Activated T-helper 1 cell treated with anti-CD3 and anti-CD28 coated beads, Interleukin-12 subunit alpha, Interleukin-12 subunit beta, Interleukin-2, Interleukin-4 antibody, amounts not matched to agents 30 ng/mL and 10 ng/mL and 1 ng/mL, durations not matched to agents 14 hours and 24 hours and 36 hours (primary cell): ENCODE measurements at regions not wholly inside any gene's neighbourhood (a gene's known extent, or its start where the extent isn't known, plus 50 kb on each side); places are given as distances from the start of the nearest gene placed in this dataset.
A peak's percentile ranks its signal among the peaks of the same experiment; 100 is the strongest.
"Not testable (repeated sequence)": the region's sequence is repeated elsewhere in the genome, so short reads cannot be mapped to it uniquely, and the experiment has no call there.

Source experiments
- DNase-seq: peaks from one replicate; pipeline ENCODE4 v3.0.0; 2021; ENCODE audit warnings: low spot score
- H3K27ac Mint-ChIP-seq: one replicate; pipeline ENCODE4 v1.8.0; 2021; ENCODE audit warnings: mild to moderate bottlenecking, mixed read lengths
- H3K27me3 Mint-ChIP-seq: one replicate; pipeline ENCODE4 v1.8.0; 2022; ENCODE audit warnings: mild to moderate bottlenecking, moderate library complexity, mixed read lengths; ENCODE audit not compliant: insufficient read depth
- H3K36me3 Mint-ChIP-seq: one replicate; pipeline ENCODE4 v1.8.0; 2021; ENCODE audit warnings: low read depth, mixed read lengths
- H3K4me1 Mint-ChIP-seq: one replicate; pipeline ENCODE4 v1.8.0; 2021; ENCODE audit warnings: low read depth, mixed read lengths
- H3K4me3 Mint-ChIP-seq: one replicate; pipeline ENCODE4 v1.8.0; 2021; ENCODE audit warnings: mild to moderate bottlenecking, moderate library complexity, mixed read lengths
- H3K9me3 Mint-ChIP-seq: one replicate; pipeline ENCODE4 v1.8.0; 2021; ENCODE audit warnings: mixed read lengths
- intact Hi-C: fragments of 100-400 bp; cut with micrococcal nuclease; formaldehyde crosslinking; loops from one replicate; pipeline ENCODE4 v1.15.1; 2024

GRCh38 chr2:95723627-95724210 is 131.9 kb downstream of the TRIM43 start:
- H3K36me3 Mint-ChIP-seq, intact Hi-C loops, H3K4me3 Mint-ChIP-seq, H3K27ac Mint-ChIP-seq, DNase-seq, H3K9me3 Mint-ChIP-seq, H3K27me3 Mint-ChIP-seq, H3K4me1 Mint-ChIP-seq: not testable (repeated sequence)

GRCh38 chr2:95725191-95725590 is 133.4 kb downstream of the TRIM43 start:
- H3K4me1 Mint-ChIP-seq, H3K4me3 Mint-ChIP-seq, H3K27me3 Mint-ChIP-seq, H3K9me3 Mint-ChIP-seq, DNase-seq, H3K36me3 Mint-ChIP-seq, H3K27ac Mint-ChIP-seq: not testable (repeated sequence)
- intact Hi-C loops, result loop anchor here (5.0 kb wide), 1 partner anchor 323 kb away; the partner anchor contains the start of gene FAHD2A

GRCh38 chr2:95725677-95726076 is 133.9 kb downstream of the TRIM43 start:
- H3K27me3 Mint-ChIP-seq, H3K9me3 Mint-ChIP-seq, H3K27ac Mint-ChIP-seq, DNase-seq, H3K4me1 Mint-ChIP-seq, H3K36me3 Mint-ChIP-seq, H3K4me3 Mint-ChIP-seq: not testable (repeated sequence)
- intact Hi-C loops, result loop anchor here (5.0 kb wide), 1 partner anchor 323 kb away; the partner anchor contains the start of gene FAHD2A

- H3K27ac Mint-ChIP-seq, H3K4me3 Mint-ChIP-seq, H3K9me3 Mint-ChIP-seq, H3K4me1 Mint-ChIP-seq, H3K27me3 Mint-ChIP-seq, H3K36me3 Mint-ChIP-seq, DNase-seq: not testable (repeated sequence)
- intact Hi-C loops, result loop anchor here (5.0 kb wide), 1 partner anchor 325 kb away; the partner anchor contains the start of gene FAHD2A
Measured at GRCh38 chr2:95727420-95727819, 135.6 kb downstream of the TRIM43 start.

GRCh38 chr2:95728878-95729596 is 137.2 kb downstream of the TRIM43 start:
- peak; percentile 6 for DNase-seq
- Mint-ChIP-seq H3K36me3 (no peaks in the 10 kb centered on the region), H3K4me1 (no peaks in the 10 kb centered on the region), H3K27me3 (peaks cover 10% of the 10 kb centered on the region), H3K4me3 (no peak overlapping the region), H3K9me3 (no peaks in the 10 kb centered on the region), H3K27ac (no peak overlapping the region)
- intact Hi-C loops, result loop anchor here (1.0 to 5.0 kb wide), 2 partner anchors 327 to 340 kb away; partner anchors contain the start of gene FAHD2A

- H3K27ac Mint-ChIP-seq, result no peak overlapping the region
Measured at GRCh38 chr2:95729597-95729955, 137.8 kb downstream of the TRIM43 start.

GRCh38 chr2:95730813-95731212 is 139.0 kb downstream of the TRIM43 start:
- no peak for DNase-seq
- intact Hi-C loops, result no loop called here
- H3K36me3 Mint-ChIP-seq, result no peaks in the 10 kb centered on the region
- H3K9me3 Mint-ChIP-seq, result no peaks in the 10 kb centered on the region
- H3K27ac Mint-ChIP-seq, result no peak overlapping the region
- no peak overlapping the region for H3K4me3 Mint-ChIP-seq
- H3K4me1 Mint-ChIP-seq, result no peaks in the 10 kb centered on the region
- H3K27me3 Mint-ChIP-seq, result peaks cover 12% of the 10 kb centered on the region

More at GRCh38 chr2:95729597-95729955, 137.8 kb downstream of the TRIM43 start:
- Mint-ChIP-seq H3K4me1 (no peaks in the 10 kb centered on the region), H3K36me3 (no peaks in the 10 kb centered on the region), H3K9me3 (no peaks in the 10 kb centered on the region), H3K27me3 (peaks cover 10% of the 10 kb centered on the region), H3K4me3 (no peak overlapping the region)
- intact Hi-C loops, result loop anchor here (1.0 to 5.0 kb wide), 2 partner anchors 327 to 340 kb away; partner anchors contain the start of gene FAHD2A
- no peak for DNase-seq

- peaks cover 9% of the 10 kb centered on the region for H3K27me3 Mint-ChIP-seq
- intact Hi-C loops, result no loop called here
- DNase-seq, result no peak
Measured at GRCh38 chr2:95734976-95735890, 143.4 kb downstream of the TRIM43 start.

GRCh38 chr2:95738301-95738700 is 146.5 kb downstream of the TRIM43 start:
- Mint-ChIP-seq H3K4me3 (no peak overlapping the region), H3K9me3 (no peaks in the 10 kb centered on the region), H3K27me3 (peaks cover 9% of the 10 kb centered on the region), H3K27ac (no peak overlapping the region), H3K4me1 (no peaks in the 10 kb centered on the region), H3K36me3 (no peaks in the 10 kb centered on the region)
- no peak for DNase-seq
- intact Hi-C loops, result no loop called here

More at GRCh38 chr2:95734976-95735890, 143.4 kb downstream of the TRIM43 start:
- no peaks in the 10 kb centered on the region for H3K36me3 Mint-ChIP-seq
- H3K4me3 Mint-ChIP-seq, result no peak overlapping the region
- H3K4me1 Mint-ChIP-seq, result no peaks in the 10 kb centered on the region
- no peaks in the 10 kb centered on the region for H3K9me3 Mint-ChIP-seq
- H3K27ac Mint-ChIP-seq, result no peak overlapping the region

GRCh38 chr2:95752126-95752525 is 160.3 kb downstream of the TRIM43 start:
- H3K9me3 Mint-ChIP-seq, H3K27me3 Mint-ChIP-seq, H3K4me3 Mint-ChIP-seq, H3K36me3 Mint-ChIP-seq, H3K27ac Mint-ChIP-seq, intact Hi-C loops, H3K4me1 Mint-ChIP-seq, DNase-seq: not testable (repeated sequence)

GRCh38 chr2:95753812-95754211 is 162.0 kb downstream of the TRIM43 start:
- DNase-seq, H3K9me3 Mint-ChIP-seq, H3K27ac Mint-ChIP-seq, H3K4me1 Mint-ChIP-seq, H3K4me3 Mint-ChIP-seq, intact Hi-C loops, H3K27me3 Mint-ChIP-seq, H3K36me3 Mint-ChIP-seq: not testable (repeated sequence)

- H3K4me1 Mint-ChIP-seq, H3K36me3 Mint-ChIP-seq, H3K9me3 Mint-ChIP-seq, intact Hi-C loops, H3K4me3 Mint-ChIP-seq, H3K27ac Mint-ChIP-seq, H3K27me3 Mint-ChIP-seq, DNase-seq: not testable (repeated sequence)
Measured at GRCh38 chr2:95754213-95754612, 162.4 kb downstream of the TRIM43 start.
